Cerebellar nuclear complex (tissue), 1 donor: ENCODE measurements at regions not wholly inside any gene's neighbourhood (a gene's known extent, or its start where the extent isn't known, plus 50 kb on each side); places are given as distances from the start of the nearest gene placed in this dataset.

ENCODE experiments used
- DNase-seq, 2 experiments: peaks; one replicate each; lab custom pipeline; 2025; lab: John Stamatoyannopoulos, UW

- no peak for DNase-seq
Measured at GRCh38 chr2:104635608-104636007, 218.3 kb upstream of the POU3F3 start.

DNA sequence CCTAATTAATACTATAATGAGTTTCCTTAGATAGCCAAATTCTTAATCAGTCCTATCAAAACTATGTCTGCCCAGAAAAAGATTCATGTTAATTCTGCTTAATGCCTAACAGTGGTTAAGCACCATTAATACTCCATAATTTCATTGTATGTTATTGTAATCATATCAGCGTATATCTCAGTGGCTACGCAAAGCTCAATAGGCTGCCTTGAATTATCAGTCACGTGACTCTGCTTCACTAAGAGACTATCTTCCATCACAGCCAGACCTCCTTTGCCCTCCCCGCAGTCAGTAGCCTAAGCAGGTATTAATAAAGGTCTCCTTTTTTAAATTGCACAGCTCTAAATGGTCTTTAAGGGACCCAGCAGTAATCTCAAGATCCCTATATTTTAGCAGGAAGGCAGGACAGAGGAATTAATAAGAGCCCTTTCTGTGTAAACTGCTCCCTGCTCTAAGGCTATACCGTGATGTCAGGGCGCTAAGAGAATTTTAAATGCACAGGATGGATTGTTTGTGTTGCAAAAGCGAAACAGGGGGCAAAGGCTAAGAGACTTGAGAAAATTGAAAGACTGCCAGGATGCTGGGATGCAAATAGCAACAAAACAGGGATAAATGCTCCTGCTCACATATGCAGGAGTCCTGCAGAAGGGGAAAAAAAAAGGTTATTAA, 215.6 kb upstream of the POU3F3 start:
- DNase-seq = no peak

DNA sequence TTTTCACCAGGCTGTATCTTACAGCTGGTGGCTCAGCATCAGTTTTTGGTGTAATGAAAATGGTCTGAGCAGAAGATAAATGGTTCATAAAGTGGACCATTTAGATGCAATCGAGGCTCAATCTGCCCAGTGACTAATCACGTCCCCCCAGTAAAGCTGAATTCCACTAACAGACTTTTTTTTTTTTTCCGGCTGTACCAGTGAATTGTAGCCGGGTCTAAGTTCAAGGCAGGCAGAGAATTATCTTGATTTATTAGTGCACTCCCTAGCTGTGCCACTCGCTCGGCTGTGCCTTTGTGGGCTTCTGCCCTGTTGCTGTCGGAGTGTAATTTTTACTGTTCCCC, 215.1 kb upstream of the POU3F3 start:
- DNase-seq = no peak

- no peak for DNase-seq
Measured at GRCh38 chr2:104641786-104642185, 212.1 kb upstream of the POU3F3 start.

DNA sequence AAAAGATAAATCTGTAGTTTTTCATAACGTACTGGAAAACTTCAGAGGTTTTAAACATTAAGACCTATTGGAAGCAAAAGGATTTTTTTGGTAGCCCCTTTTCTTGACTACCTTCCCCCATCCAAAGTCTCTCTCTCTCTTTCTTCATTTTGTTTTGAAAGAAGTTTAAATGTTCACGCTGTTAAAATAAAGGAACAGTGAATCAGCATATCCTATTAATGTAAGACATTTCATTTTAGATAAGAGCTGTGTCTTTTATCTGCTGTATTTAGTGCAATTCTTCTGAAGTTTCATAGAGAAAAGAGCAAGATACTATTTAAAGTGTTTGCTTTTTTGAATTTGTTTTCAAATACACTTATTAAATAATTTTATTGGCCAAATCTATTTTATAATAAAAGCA, 205.5 kb upstream of the POU3F3 start:
- no peak for DNase-seq

DNA sequence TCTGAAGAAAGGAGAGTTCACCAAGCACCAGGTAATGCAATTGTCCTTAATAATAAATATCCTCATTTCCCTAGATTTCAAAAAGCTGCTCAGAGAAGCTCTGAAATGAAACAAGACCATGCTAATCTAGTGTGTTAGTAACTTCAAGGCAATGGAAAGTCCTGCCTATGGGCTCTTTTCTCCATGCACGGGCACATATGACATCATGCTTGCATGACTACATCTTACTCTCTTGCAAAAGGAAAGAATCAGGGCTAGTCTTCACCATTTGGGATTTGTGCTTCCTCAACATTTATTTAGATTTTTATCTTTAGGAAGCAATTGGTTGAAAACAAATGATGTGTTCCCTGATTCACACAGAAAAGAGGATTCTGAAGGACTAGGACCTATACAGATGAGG, 204.0 kb upstream of the POU3F3 start:
- DNase-seq = no peak

DNA sequence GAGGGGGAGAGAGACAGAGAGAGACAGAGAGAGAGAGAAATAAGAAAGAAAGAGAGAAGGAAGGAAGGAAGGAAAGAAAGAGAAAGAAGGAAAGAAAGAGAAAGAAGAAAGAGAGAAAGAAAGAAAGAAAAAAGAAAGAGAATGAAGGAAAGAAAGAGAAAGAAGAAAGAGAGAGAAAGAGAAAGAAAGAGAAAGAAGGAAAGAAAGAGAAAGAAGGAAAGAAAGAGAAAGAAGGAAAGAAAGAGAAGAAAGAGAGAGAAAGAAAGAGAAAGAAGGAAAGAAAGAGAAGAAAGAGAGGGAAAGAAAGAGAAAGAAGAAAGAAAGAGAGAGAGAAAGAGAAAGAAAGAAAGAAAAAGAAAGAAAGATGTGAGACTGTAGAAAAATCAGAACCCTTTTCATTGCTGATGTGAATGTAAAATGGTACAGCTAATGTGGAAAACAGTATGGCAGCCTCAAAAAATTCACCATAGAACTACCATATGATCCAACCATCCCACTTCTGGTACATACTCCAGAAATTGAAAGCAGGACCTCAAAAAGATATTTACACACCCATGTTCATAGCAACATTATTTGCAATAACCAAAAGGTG, 203.4 kb upstream of the POU3F3 start:
- DNase-seq = no peak

DNA sequence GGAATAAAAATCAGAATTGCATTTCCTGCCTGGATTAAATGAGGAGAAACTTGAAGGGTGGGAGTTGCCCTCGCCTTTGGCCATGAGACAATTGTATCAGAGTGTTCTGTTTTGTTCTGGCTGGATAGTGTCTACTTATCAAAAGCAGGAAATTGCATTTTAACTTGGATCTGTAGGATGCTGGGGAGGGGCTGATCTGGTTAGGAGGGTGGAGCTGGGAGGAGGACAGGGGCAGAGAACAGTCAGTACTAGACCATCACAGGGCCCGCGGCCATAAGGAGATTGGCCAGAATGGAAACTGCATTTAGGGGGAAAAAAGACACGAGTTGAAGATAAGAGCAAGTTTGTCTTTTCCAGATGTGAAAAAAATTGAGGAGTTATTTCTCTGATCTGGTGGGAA, 199.1 kb upstream of the POU3F3 start:
- no peak for DNase-seq

DNA sequence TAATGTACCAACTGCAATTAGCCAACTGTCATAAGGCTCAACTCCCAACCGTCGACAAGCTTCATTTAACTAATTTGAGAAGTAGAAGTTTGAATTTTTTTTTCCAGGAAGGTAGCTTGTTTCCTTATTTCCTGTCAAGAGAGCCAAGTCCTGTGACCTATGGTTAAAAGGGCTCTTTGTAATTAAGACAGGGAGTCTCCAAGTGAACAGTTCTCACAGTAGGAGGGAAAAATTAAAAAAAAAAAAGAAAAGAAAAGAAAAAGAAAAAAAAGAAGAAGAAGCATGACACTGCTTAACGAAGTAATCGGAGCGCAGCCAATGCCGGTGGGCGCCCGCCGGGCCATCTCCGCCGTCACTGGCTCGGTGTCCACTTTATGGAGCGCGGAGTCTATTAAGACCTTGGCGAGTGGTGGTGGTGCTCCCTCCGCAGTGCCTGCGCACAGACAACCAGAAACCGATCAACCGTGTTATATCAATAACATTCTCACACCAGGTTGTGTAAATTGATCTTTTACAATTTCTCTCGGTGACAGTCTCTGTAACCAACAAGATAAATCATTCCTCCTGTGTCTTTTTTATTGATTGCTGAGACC, 197.2 kb upstream of the POU3F3 start:
- no peak for DNase-seq

GRCh38 chr2:104658144-104658835, 195.6 kb upstream of the POU3F3 start:
- no peak for DNase-seq

- no peak for DNase-seq
Measured at GRCh38 chr2:104658904-104659591, 194.9 kb upstream of the POU3F3 start.

GRCh38 chr2:104660991-104661390, 192.9 kb upstream of the POU3F3 start:
- DNase-seq = no peak

DNA sequence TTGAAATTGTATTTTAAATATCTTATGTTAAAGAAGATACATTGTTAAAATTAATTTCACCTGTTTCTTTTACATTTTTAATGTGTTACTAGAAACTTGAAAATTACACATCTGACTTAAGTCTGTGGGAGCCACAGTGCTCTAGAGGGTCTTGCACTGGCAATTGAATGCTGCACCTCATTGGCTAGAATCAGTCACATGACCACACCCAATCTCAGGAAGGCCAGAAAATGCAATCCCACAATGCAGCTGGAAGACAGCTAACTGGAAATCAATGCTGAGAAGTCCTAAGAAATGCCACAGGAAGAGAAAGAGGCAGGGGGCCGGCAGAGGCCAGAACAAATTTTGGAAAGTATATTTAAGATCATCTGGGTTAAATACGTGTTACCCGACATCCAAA, 189.2 kb upstream of the POU3F3 start:
- DNase-seq = no peak

GRCh38 chr2:104668631-104669030, 185.3 kb upstream of the POU3F3 start:
- DNase-seq = no peak

- DNase-seq = no peak
Measured at GRCh38 chr2:104673225-104673624, 180.7 kb upstream of the POU3F3 start.

DNA sequence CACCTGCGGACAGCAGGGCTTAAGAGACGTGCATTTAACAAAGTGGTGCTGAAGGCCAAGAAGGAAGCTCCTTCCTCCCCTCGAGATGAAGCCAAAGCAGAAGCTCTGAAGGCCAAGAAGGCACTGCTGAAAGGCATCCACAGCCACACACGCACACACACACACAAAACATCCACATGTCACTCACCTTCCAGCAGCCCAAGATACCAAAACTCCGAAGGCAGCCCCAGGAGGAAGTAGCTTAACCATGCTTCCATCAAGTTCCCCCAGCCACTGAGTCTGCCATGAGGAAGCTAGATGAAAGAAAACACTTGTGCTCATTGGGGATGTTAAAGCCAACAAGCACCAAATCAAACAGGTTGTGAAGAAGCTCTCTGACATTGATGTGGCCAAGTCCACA, 175.7 kb upstream of the POU3F3 start:
- DNase-seq = no peak

- no peak for DNase-seq
Measured at GRCh38 chr2:104685591-104685990, 168.3 kb upstream of the POU3F3 start.

- DNase-seq = no peak
Measured at GRCh38 chr2:104687147-104687546, 166.8 kb upstream of the POU3F3 start.

- DNase-seq = no peak
Measured at GRCh38 chr2:104690255-104690984, 163.5 kb upstream of the POU3F3 start.

- DNase-seq = no peak
Measured at GRCh38 chr2:104698276-104698675, 155.6 kb upstream of the POU3F3 start.

DNA sequence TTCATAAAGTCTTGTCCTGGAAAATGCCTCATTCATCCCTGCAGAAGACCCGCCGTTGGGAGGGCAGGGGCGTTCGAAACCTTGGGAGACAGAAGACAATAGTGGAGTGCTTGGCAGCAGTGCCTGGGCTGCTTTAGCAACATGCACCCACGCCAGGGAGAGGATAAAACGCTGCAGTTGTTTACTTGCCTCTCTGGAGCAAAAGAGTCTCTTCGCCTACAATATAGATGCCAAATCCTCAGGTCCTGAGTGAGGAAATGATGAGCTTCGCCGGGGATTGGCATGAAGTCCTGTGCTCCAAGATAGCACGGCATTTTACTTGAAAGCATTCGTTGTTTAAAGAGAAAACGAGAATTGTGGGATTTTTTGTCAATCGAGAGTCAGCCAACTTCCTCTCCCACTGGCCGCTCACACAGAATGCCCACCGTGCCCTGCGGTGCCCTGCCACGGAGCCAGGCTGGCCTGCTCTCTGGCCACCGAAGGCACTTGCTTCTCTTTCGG, 152.5 kb upstream of the POU3F3 start:
- DNase-seq = no peak
